Omental fat pad (tissue), 3 donors: ENCODE measurements at regions not wholly inside any gene's neighbourhood (a gene's known extent, or its start where the extent isn't known, plus 50 kb on each side); places are given as distances from the start of the nearest gene placed in this dataset.

Experiments used
- ATAC-seq: fragments of 150-250 bp; one replicate; pipeline ENCODE4 v1.9.1; 2016; ENCODE audit warnings: mild to moderate bottlenecking, moderate library complexity; ENCODE audit not compliant: low FRiP score
- DNase-seq: peaks from one replicate; pipeline ENCODE4 v3.0.0-alpha.2; 2019; ENCODE audit warnings: low spot score
- CTCF ChIP-seq, 3 donors: fragments of 450-650 bp; IDR thresholded peaks; one replicate each; pipeline ENCODE4 v1.5.1; 2016 to 2017; ENCODE audit warnings: antibody characterized with exemption in 3 of 3, mild to moderate bottlenecking in 3 of 3, moderate library complexity in 2 of 3

- no peak for TF ChIP-seq CTCF (IDR thresholded peaks at IDR 0.05)
- ATAC-seq, result no peak
- DNase-seq, result no peak
These were observed 83.5 kb downstream of the NDUFS5 start for GRCh38 chr1:39109644-39110043.

GRCh38 chr1:39110325-39110851 is 84.2 kb downstream of the NDUFS5 start:
- DNase-seq (no peak), ATAC-seq (peak; percentile 42)
- no peak for TF ChIP-seq CTCF (IDR thresholded peaks at IDR 0.05)

GRCh38 chr1:39110882-39111281 is 84.7 kb downstream of the NDUFS5 start:
- TF ChIP-seq CTCF (IDR thresholded peaks at IDR 0.05), result no peak
- ATAC-seq (peak; percentile 7), DNase-seq (no peak)

- ATAC-seq (no peak), DNase-seq (no peak)
- no peak for TF ChIP-seq CTCF (IDR thresholded peaks at IDR 0.05)
These were observed 87.1 kb downstream of the NDUFS5 start for GRCh38 chr1:39113109-39113743.

- TF ChIP-seq CTCF (IDR thresholded peaks at IDR 0.05), result no peak
- DNase-seq, result no peak
- peak; percentile 59 for ATAC-seq
These were observed 89.0 kb upstream of the MACF1 start for GRCh38 chr1:39115271-39116110.

GRCh38 chr1:39116116-39116607 is 88.3 kb upstream of the MACF1 start:
- ATAC-seq, result no peak

More at GRCh38 chr1:39116116-39116607, 88.3 kb upstream of the MACF1 start:
- TF ChIP-seq CTCF (IDR thresholded peaks at IDR 0.05), result no peak
- DNase-seq, result no peak
